Astrocyte (in vitro differentiated cells and primary cell): ENCODE measurements at regions not wholly inside any gene's neighbourhood (a gene's known extent, or its start where the extent isn't known, plus 50 kb on each side); places are given as distances from the start of the nearest gene placed in this dataset.
"Not testable (repeated sequence)": the region's sequence is repeated elsewhere in the genome, so short reads cannot be mapped to it uniquely, and the experiment has no call there.

Experiments used
- DNase-seq: peaks from one replicate; pipeline ENCODE4 v3.0.0-alpha.2; 2010; ENCODE audit warnings: low read depth
- FAIRE-seq: peaks from 2 replicates; lab custom pipeline; 2011; peaks lifted over from hg19 to GRCh38; lab: Jason Lieb, UNC
- H2AFZ ChIP-seq: 2 replicates; pipeline ENCODE4 v1.6.0; 2012; ENCODE audit warnings: low read depth, low read length, inconsistent platforms
- H3K27ac ChIP-seq: 2 replicates; pipeline ENCODE4 v1.5.1; 2011; ENCODE audit warnings: low read depth, low read length, inconsistent platforms
- H3K27me3 ChIP-seq: 2 replicates; pipeline ENCODE4 v1.6.0; 2011; ENCODE audit warnings: low read length, inconsistent platforms; ENCODE audit not compliant: insufficient read depth
- H3K36me3 ChIP-seq: 2 replicates; pipeline ENCODE4 v1.5.1; 2011; ENCODE audit warnings: low read length, inconsistent platforms; ENCODE audit not compliant: insufficient read depth
- H3K4me1 ChIP-seq: 2 replicates; pipeline ENCODE4 v1.5.1; 2011; ENCODE audit warnings: low read length, inconsistent platforms; ENCODE audit not compliant: insufficient read depth
- H3K4me2 ChIP-seq: 2 replicates; pipeline ENCODE4 v1.6.0; 2012; ENCODE audit warnings: low read length, inconsistent platforms
- H3K4me3 ChIP-seq: 2 replicates; pipeline ENCODE4 v1.5.1; 2011; ENCODE audit warnings: low read depth, mild to moderate bottlenecking, low read length, inconsistent platforms; ENCODE audit not compliant: insufficient read depth
- H3K79me2 ChIP-seq: 2 replicates; pipeline ENCODE4 v1.6.0; 2012; ENCODE audit warnings: mild to moderate bottlenecking, low read length, inconsistent platforms; ENCODE audit not compliant: insufficient read depth
- H3K9ac ChIP-seq: 2 replicates; pipeline ENCODE4 v1.6.0; 2012; ENCODE audit warnings: mild to moderate bottlenecking, low read length, inconsistent platforms
- H3K9me3 ChIP-seq: 2 replicates; pipeline ENCODE4 v1.5.1; 2012; ENCODE audit warnings: low read depth, mild to moderate bottlenecking, low read length, inconsistent platforms; ENCODE audit not compliant: insufficient read depth
- H4K20me1 ChIP-seq: 2 replicates; pipeline ENCODE4 v1.6.0; 2012; ENCODE audit warnings: low read length, inconsistent platforms; ENCODE audit not compliant: insufficient read depth
- H3K27ac Mint-ChIP-seq: one replicate; pipeline ENCODE4 v1.8.0; 2021; ENCODE audit warnings: mild to moderate bottlenecking, mixed read lengths; ENCODE audit not compliant: unreplicated experiment
- H3K27me3 Mint-ChIP-seq: one replicate; pipeline ENCODE4 v1.8.0; 2021; ENCODE audit warnings: low read depth, mixed read lengths; ENCODE audit not compliant: unreplicated experiment
- H3K36me3 Mint-ChIP-seq: one replicate; pipeline ENCODE4 v1.8.0; 2021; ENCODE audit warnings: low read depth, mixed read lengths; ENCODE audit not compliant: unreplicated experiment
- H3K4me1 Mint-ChIP-seq: one replicate; pipeline ENCODE4 v1.8.0; 2021; ENCODE audit warnings: low read depth, mixed read lengths; ENCODE audit not compliant: unreplicated experiment
- H3K4me3 Mint-ChIP-seq: one replicate; pipeline ENCODE4 v1.8.0; 2021; ENCODE audit warnings: mild to moderate bottlenecking, moderate library complexity, mixed read lengths; ENCODE audit not compliant: unreplicated experiment
- H3K9me3 Mint-ChIP-seq: one replicate; pipeline ENCODE4 v1.8.0; 2021; ENCODE audit warnings: mild to moderate bottlenecking, mixed read lengths; ENCODE audit not compliant: unreplicated experiment

DNA sequence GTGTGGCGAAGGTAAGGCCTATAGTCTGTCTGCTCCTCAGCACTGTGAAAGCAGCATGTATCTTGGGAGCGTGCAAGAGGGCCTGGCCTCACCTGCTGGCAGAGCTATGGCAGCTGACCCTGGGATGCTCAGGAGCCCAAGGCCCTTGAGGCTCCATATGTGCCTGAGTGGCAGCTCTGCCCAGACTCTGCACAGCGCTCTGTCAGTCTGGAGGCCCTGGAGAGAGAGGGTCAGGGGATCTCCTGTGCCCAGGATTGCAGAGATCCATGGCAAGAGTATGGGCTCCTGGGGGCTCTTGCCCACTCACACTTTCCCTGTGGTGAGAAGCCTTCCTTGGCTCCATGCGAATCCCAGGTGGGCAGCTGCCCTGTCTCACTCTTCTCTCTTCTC is 202.5 kb upstream of the ZNF658 start:
- H3K9me3 ChIP-seq, H3K36me3 Mint-ChIP-seq, H3K4me3 Mint-ChIP-seq, H4K20me1 ChIP-seq, H3K27me3 ChIP-seq, FAIRE-seq, H3K27me3 Mint-ChIP-seq, H3K4me1 ChIP-seq, H3K9me3 Mint-ChIP-seq, H2AFZ ChIP-seq, H3K9ac ChIP-seq, H3K79me2 ChIP-seq, H3K4me2 ChIP-seq, H3K4me3 ChIP-seq, DNase-seq, H3K27ac Mint-ChIP-seq, H3K4me1 Mint-ChIP-seq, H3K27ac ChIP-seq, H3K36me3 ChIP-seq: not testable (repeated sequence)

DNA sequence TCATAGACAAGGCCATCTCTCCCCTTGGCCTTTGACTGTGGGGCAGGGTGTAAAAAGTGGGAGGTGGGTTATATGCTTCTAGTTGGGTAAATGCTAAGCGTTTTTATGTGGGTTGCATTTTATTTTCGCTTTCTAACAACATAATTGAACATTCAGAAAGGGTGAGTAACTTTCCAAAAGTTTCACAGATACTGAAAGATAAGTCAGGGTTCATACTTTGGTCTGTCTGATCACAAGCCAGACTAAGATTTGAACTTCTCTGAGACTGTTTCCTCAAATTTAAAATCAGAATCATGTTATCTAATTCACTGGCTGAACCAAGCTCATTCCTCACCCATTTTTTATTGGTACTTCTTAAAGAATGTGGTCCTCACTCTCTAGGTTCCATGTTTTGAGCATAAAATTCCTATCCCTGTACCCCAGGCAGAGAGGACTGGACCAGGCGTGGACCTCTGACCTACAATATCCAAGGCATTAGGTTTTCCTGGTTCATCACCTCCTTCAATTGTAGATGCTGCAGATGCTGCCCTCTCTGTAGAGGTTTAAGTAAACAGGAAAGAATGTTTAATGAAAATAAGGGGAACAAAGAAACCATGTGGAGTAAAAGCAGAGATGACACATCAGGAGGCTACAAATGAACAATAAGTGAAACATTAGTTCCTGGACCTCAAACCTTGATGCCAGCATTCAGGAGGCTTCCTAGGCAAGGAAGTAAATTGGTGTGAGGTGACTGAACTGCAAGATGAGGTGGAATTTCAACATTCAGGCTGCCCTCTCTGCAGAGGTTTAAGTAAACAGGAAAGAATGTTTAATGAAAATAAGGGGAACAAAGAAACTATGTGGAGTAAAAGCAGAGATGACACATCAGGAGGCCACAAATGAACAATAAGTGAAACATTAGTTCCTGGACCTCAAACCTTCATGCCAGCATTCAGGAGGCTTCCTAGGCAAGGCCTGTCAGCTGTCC is 198.8 kb upstream of the ZNF658 start:
- not testable (repeated sequence) for H4K20me1 ChIP-seq, H3K27me3 ChIP-seq, H3K79me2 ChIP-seq, FAIRE-seq, H3K4me3 Mint-ChIP-seq, H3K4me1 ChIP-seq, H3K4me1 Mint-ChIP-seq, H3K4me3 ChIP-seq, H3K27ac Mint-ChIP-seq, H3K36me3 Mint-ChIP-seq, H3K4me2 ChIP-seq, H3K27ac ChIP-seq, H3K27me3 Mint-ChIP-seq, H3K9ac ChIP-seq, H3K36me3 ChIP-seq, H3K9me3 ChIP-seq, H2AFZ ChIP-seq, H3K9me3 Mint-ChIP-seq, DNase-seq

DNA sequence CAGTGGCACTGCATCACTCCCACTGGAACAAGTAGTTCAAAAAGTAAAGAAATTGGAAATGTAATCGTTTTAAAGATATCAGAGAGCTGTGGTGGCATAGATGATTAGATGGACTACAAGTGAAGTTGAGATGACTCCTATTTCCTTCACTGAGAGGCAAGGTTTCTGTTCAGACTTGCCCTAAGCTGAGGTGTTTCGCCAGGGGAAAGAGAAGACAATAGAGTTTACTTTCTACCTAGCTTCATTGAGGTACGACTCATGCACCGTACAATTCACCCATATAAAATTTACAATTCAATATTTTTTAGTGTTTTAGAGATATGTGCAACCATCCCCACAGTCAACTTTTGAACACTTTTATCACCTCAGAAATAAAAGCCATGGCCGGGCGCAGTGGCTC is 189.0 kb upstream of the ZNF658 start:
- not testable (repeated sequence) for FAIRE-seq

DNA sequence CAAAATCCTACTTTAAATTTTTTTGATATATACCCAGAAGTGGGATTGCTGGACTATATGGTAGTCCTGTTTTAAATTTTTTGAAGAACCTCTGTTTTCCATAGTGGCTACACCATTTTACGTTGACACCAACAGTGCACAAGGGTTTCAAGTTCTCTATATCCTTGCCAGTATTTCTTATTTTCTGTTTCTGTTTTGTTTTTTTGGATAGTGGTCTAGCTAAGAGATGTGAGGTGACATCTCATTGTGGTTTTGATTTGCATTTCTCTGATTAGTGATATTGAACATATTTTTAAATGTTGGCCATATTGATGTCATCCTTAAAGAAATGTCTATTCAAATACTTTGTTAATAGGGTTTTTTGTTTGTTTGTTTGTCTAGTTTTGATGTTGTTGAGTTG is 187.7 kb upstream of the ZNF658 start:
- H3K27ac Mint-ChIP-seq, H4K20me1 ChIP-seq, H3K9ac ChIP-seq, H3K27me3 Mint-ChIP-seq, DNase-seq, H3K4me1 Mint-ChIP-seq, H3K4me3 Mint-ChIP-seq, H3K36me3 Mint-ChIP-seq, H3K36me3 ChIP-seq, H3K4me3 ChIP-seq, H3K4me2 ChIP-seq, H3K79me2 ChIP-seq, H3K9me3 ChIP-seq, H3K27ac ChIP-seq, H2AFZ ChIP-seq, H3K27me3 ChIP-seq, FAIRE-seq, H3K9me3 Mint-ChIP-seq, H3K4me1 ChIP-seq: not testable (repeated sequence)

More for the DNA sequence above, 189.0 kb upstream of the ZNF658 start:
- H3K9ac ChIP-seq, H3K27ac ChIP-seq, H3K27me3 ChIP-seq, H2AFZ ChIP-seq, H3K9me3 ChIP-seq, H4K20me1 ChIP-seq, H3K4me3 ChIP-seq, H3K36me3 Mint-ChIP-seq, H3K27me3 Mint-ChIP-seq, H3K9me3 Mint-ChIP-seq, H3K4me1 ChIP-seq, H3K4me2 ChIP-seq, H3K27ac Mint-ChIP-seq, H3K4me3 Mint-ChIP-seq, H3K4me1 Mint-ChIP-seq, H3K79me2 ChIP-seq, H3K36me3 ChIP-seq, DNase-seq: not testable (repeated sequence)

DNA sequence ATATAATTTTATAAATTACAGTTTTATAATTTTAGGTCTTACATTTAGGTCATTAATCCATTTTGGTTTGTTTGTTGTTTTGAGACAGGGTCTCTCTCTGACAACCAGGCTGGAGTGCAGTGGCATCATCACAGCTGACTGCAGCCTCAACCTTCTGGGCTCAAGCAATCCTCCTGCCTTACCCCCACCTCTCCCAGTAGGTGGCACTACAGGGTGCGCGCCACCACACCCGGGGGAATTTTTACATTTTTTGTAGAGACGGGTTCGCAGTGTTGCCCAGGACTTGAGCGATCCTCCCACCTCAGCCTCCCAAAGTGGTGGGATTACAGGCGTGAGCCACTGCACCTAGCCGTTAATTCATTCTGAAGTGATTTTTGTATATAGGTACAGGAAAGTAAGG is 187.0 kb upstream of the ZNF658 start:
- not testable (repeated sequence) for DNase-seq, H3K9me3 ChIP-seq, H3K4me3 Mint-ChIP-seq, H3K27me3 ChIP-seq, H3K4me1 ChIP-seq, FAIRE-seq, H3K4me3 ChIP-seq, H4K20me1 ChIP-seq, H3K79me2 ChIP-seq, H3K9ac ChIP-seq, H3K36me3 ChIP-seq, H3K27ac ChIP-seq, H2AFZ ChIP-seq, H3K4me2 ChIP-seq, H3K4me1 Mint-ChIP-seq, H3K9me3 Mint-ChIP-seq, H3K27me3 Mint-ChIP-seq, H3K27ac Mint-ChIP-seq, H3K36me3 Mint-ChIP-seq

DNA sequence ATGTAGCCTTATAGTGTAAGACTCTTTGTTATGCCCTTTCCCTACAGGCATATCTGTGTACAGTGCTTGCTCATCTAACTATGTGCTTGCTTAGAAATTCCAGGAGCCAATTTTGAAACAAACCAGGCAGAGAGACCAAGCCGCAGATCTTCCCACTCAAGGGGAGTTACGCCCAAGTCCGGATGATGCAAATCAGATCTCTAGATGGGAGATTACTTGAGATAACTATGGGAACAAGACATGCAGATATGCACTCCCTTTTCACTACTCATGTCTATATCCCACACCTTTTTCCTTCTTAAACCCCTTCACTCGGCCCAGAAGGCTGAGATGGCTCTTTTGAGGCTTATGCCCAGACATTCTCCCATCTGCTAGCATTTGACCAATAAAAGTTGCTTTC is 179.7 kb upstream of the ZNF658 start:
- DNase-seq, FAIRE-seq: not testable (repeated sequence)

More for the DNA sequence above, 179.7 kb upstream of the ZNF658 start:
- not testable (repeated sequence) for H3K9me3 ChIP-seq, H3K79me2 ChIP-seq, H3K4me2 ChIP-seq, H3K4me1 ChIP-seq, H3K36me3 ChIP-seq, H3K4me3 ChIP-seq, H3K36me3 Mint-ChIP-seq, H3K27ac ChIP-seq, H2AFZ ChIP-seq, H4K20me1 ChIP-seq, H3K27me3 ChIP-seq, H3K4me3 Mint-ChIP-seq, H3K27ac Mint-ChIP-seq, H3K4me1 Mint-ChIP-seq, H3K9me3 Mint-ChIP-seq, H3K27me3 Mint-ChIP-seq, H3K9ac ChIP-seq
